WI38 (cell line): ENCODE measurements at regions not wholly inside any gene's neighbourhood (a gene's known extent, or its start where the extent isn't known, plus 50 kb on each side); places are given as distances from the start of the nearest gene placed in this dataset.

Source experiments
- H3K4me3 ChIP-seq: 2 replicates; pipeline ENCODE4 v1.5.1; 2011; ENCODE audit warnings: low read depth, mild to moderate bottlenecking, control low read depth, low read length
- TF ChIP-seq, protein P1 (sequence below): IDR thresholded peaks from 2 replicates; pipeline ENCODE4 v1.5.1; 2012; ENCODE audit warnings: low read depth, mild to moderate bottlenecking, control low read depth, low read length

DNA sequence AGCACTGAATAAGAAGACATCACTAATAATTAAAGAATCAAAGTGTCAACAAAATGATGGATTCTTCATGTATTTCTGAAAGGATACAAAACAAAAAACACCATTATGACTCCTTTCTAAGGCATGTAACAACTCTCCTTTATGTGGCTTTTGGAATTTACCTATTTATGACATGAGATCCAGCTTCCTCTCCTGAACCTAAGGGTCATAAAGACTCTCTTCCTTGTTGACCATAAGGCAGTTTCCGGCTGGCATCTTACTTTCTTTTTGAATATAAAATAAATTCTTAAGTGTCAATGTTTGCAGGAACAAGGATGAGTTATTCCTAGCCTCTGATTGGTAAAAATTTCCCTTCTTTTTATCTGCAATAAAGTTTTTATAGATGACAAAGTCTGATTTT lies 111.1 kb upstream of the GRPR start:
- H3K4me3 ChIP-seq = no peak overlapping the region
- TF ChIP-seq, protein P1, sequence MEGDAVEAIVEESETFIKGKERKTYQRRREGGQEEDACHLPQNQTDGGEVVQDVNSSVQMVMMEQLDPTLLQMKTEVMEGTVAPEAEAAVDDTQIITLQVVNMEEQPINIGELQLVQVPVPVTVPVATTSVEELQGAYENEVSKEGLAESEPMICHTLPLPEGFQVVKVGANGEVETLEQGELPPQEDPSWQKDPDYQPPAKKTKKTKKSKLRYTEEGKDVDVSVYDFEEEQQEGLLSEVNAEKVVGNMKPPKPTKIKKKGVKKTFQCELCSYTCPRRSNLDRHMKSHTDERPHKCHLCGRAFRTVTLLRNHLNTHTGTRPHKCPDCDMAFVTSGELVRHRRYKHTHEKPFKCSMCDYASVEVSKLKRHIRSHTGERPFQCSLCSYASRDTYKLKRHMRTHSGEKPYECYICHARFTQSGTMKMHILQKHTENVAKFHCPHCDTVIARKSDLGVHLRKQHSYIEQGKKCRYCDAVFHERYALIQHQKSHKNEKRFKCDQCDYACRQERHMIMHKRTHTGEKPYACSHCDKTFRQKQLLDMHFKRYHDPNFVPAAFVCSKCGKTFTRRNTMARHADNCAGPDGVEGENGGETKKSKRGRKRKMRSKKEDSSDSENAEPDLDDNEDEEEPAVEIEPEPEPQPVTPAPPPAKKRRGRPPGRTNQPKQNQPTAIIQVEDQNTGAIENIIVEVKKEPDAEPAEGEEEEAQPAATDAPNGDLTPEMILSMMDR = no peak

DNA sequence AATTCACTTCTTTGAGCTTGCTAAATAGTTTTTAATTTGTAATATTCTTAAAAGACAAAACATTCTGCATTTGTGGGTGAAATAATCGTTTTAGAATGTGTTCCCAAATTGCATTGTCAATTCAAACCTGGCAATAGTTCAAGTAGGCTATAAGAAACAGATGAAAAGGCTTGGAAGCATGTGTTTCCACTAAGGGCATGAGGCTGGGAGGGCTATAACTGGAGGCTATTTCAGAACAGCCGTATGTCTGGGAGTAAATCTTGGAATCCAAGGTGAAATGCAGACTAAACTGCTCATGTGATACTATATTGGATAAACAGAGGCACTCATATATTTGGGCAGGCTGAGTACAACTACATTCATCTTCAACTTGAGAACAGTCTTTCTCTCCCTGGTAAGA lies 117.4 kb upstream of the GRPR start:
- TF ChIP-seq, protein P1 = no peak
- H3K4me3 ChIP-seq = no peak overlapping the region

DNA sequence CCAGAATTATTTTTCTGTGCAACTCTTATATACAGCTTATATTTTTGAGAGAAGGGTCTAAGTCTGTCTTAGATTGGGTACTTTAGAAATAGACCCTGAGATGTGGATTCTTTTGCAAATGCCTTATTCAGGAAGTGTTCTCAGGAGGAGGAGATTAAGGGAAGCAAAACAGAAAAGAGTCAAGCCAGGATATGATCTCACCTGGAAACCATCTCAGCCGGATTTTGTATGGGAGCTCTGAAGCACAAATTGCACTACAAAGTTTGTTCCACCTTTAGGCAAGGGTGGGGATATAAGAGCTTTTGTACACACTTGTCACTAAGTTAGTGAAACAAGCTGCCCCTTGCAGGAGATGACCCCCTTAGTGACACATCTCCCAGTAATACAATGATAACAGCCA lies 121.2 kb upstream of the GRPR start:
- no peak overlapping the region for H3K4me3 ChIP-seq
- TF ChIP-seq, protein P1 = no peak

DNA sequence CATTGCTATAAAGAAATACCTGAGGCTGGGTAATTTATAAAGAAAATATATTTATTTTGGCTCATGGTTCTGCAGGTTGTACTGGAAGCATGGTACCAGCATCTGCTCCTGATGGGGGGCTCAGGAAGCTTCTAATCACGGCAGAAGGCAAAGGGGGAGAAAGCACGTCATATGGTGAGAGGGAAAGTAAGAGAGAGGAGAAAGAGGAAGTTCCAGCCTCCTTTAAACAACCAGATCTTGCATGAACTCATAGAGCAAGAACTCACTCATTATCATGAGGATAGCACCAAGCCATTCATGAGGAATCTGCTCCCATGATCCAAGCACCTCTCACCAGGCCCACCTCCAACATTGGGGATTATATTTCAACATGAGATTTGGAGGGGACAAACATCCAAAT lies 125.0 kb upstream of the GRPR start:
- TF ChIP-seq, protein P1 = no peak
- H3K4me3 ChIP-seq = no peak overlapping the region

DNA sequence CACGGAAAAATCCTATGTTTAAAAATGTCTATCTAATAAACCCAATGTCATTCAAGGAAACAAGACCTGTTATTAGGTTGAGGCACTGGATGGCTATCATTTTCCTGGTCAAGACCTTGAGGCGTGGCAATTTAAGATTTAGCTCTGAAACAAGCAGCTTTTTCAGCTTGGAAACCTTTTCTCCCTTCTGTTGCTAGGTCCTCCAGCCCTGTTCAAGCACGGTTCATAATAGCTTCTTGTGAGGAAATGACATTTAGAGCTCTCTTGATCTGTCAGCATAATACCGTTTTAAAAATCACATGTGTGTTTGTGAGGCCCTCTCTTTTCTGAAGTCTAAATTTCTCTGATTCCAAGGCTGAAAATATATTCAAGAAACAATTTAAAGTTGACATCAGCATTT lies 133.6 kb upstream of the GRPR start:
- TF ChIP-seq, protein P1 = no peak

DNA sequence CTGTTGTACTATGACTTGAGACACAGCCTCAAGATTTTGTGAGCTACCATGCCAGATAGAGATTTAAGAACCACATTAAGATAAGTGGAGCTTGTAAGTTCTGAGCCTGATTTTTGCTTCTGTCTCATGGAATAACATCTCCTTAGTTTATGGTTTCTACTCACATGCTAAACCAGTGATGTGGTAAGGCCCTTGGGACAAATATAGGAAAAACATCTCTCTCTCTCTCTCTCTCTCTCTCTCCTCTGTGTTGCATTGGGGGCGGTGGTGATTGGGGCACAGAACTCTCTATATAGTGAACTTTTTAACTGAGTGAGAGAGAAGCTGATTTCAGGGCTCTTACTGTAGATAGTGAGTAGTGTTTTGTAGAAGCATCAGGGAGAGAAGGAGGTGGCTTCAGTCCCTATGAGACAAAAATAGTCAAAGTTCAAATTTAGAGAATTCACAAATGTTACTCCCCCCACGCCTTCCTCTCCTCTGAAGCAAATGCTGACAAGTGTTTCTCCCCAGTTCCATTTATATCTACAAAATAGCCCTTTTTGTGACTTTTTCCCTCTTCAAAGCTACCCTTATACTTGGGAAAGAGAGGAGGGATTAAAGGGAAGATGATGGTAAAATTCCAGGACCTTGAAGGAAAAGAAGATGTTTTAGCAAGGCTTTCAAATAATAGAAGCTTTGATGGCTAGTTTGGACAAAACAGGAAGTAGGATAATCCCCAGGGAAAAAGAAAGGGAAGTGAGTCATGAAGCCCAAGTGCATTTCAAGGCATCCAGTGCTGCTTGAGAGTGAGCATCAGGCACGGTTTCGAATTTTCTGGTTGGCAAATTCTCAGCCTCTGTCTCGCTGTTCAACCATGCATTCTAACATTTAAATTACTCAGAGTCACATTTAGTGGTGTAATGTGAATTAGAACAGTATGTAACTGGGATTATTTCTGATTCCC lies 134.3 kb upstream of the AP1S2 start:
- TF ChIP-seq, protein P1 = no peak
- H3K4me3 ChIP-seq = no peak overlapping the region

More for the DNA sequence above, 133.6 kb upstream of the GRPR start:
- no peak overlapping the region for H3K4me3 ChIP-seq

DNA sequence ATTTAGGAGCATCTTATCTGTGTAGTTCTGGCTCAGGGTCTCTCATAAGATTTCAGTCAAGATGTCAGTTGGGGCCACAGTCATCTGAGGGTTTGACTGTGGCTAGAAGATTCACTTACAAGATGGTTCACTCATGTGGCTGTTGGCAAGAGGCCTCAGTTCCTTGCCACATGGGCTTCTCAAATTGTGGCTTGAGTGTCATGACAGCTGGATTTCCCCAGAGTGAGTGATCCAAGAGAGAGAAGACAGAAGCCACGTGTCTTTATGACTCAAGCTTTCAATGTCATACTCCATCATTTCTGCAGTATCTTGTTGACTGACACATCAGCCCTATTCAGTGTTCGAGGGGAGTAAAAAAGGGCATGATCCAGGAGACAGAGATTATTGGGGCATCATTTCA lies 131.3 kb upstream of the AP1S2 start:
- no peak overlapping the region for H3K4me3 ChIP-seq
- TF ChIP-seq, protein P1 = no peak
